A172 (cell line): ENCODE measurements at regions not wholly inside any gene's neighbourhood (a gene's known extent, or its start where the extent isn't known, plus 50 kb on each side); places are given as distances from the start of the nearest gene placed in this dataset.

Source experiments
- DNase-seq: peaks from one replicate; pipeline ENCODE4 v3.0.0-alpha.2; 2015; ENCODE audit warnings: low spot score

DNA sequence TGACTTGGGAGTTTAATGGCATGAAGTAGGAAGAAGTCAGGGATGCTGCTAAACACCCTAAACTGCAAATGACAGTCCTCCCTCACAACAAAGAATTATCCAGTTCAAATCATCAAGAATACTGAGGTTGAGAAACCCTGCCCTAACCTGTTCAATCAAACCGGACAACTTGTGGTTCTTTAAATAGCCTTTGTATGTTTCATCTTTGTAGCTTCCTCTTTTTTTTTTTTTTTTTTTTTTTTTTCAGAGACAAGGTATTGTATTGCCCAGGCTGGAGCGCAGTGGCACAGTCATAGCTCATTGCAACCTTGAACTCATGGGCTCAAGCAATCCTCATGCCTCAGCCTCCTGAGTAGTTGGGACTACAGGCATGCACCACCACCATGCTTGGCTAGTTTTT lies 52.5 kb upstream of the TTC29 start:
- no peak for DNase-seq

DNA sequence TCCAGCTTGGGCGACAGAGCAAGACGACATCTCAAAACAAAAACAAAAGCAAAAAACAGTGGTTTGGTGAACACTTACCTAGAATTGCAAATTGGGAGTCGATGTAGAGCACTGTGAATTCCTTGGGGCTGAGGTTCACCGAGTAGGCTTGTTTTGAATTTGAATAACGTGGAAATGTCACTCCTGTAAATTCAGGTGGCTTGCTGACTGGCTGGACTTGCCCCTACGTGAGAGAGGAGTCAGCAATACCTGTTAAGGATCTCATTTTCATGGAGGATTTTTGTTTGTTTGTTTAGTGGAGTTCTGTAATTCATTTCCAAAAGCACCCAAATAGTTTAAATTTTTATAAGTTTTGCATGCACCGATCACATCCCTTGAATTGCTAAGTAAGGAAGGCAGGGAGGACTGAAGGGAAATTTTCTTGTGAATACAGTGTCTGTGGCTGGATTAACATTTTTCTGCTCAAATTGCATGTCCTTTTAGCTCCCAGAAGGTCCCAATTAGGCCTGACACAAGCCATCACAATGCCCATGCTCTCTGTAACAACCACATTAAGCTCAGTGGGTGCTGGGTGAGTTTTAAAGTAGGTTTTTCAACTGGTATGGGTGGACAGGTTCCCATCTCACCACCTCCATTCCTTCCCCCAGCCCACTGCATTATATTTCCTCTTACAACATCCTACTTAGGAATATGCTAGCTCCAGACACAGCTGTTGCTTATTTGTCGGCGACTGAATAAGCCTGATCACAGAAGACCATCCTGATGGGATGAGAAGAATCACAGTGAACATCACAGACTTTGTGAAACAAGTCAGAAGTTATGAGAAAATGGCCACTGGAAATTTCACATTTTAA lies 58.5 kb upstream of the TTC29 start:
- DNase-seq: no peak

DNA sequence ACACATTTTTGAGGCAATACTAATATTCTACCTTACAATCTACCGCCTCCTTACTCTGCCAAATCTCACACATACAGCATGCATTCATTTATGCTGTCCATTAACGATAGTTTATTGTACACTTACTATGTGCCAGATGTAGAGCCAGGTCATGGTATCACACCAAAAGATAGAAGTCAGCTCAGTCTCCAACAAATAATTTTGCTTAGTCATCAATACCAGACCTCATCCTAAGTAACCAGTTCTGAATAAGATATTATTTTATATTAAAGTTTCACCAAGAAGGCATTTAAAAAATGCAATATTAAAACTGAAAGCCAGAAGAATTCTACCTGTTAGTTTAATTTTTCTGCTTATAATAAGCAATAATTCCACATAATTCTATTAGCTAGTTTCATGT lies 60.6 kb upstream of the TTC29 start:
- no peak for DNase-seq

DNA sequence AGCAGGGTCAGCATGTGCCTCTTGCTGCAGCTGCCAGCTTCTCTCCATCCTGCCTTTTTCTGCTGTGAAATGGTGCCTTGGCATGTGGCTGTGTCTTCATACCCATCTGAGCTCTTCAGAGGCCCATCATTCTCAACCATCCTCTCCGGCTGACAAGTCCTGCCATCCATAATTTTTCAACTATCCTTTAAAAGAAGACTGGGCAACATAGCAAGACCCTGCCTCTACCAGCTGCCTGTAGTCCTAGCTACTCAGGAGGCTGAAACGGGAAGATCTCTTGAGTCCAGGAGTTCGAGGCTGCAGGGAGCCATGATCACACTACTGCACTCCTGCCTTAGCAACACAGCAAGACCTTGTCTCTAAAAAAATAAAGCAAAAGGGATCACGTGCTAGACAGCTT lies 64.2 kb upstream of the TTC29 start:
- DNase-seq: no peak

DNA sequence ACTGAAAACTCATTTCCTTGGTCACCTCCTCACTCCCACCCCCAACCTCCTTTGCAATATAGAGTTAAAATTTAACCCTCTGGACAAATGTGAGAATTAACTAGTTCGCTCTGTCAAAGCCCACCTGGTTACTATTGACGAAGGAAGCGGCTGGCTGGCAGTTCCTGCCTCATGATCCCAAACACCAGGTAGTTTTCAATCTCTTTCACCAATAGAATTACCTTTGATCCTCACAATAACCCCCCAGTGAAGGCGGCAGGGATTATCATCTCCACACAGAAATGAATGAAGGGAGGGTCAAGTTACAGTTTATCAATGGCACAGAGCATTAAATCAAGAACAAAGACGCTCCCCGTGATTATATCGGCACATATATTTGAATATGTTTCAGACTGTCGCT lies 65.7 kb upstream of the TTC29 start:
- no peak for DNase-seq

DNA sequence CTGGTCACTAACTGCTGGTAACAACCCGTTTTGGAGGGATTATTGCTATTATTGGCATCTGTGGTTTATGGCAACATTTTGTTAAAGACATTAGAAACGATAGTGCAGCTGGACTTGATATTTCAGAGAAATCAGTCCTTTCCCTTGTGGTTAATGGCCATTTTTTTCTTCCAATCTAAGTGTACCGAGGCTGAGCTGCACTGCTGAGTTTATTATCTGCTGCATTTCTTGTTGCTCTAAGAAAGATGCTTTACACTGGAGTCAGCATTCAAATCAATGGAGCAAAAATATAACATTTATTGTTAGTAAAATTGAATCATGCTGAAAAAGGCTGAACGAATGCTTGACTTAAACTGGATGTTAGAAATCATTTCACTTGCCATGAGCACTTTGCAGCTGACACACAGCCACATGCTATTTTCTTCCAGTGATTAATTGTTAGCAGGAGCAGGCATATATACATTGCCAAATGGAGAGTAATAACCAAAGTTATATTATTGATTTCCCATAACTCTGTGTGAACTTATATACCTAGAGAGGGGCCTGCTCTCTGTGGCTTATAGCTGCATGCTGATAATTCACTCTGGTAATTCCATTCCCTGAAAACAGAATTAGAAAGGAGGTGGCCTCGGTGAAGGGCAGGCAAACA lies 66.5 kb upstream of the TTC29 start:
- DNase-seq: no peak

DNA sequence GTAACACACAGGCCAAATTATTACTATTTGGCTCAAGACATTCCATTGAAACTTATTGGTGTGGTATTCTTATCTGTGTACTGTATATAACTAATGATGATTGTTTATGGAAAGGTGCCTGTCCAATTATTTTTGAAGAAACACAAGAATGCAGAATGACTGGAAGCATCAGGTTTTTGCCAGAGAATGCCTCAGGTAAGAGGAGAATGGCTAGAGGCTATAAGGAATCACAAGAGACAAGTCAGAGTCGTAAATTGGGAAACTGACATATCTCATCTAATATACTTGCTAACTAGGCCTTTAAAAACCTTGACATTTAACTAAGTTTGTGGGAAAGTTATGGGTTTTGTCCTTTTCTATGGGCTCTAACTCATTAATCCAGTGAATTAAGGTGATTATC lies 69.3 kb upstream of the TTC29 start:
- no peak for DNase-seq

DNA sequence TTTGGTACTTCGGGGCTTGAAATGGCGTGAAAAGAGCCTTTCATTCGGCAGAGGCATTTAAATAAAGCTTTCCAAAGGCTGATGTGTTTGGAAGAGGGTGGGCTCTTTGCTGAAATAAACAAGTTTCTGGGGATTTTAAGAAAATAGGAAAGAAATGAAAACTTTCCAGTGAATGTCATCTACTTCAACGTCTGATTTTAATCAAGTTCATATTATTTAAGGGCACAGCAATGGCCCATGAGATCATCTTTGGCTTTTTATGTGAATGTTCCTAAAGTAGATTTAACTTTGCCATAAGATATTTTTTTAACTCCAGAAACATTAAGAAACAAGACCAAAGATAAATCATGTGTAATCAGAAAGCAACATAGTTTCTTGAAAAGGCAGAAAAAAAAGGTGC lies 69.8 kb upstream of the TTC29 start:
- DNase-seq: no peak

DNA sequence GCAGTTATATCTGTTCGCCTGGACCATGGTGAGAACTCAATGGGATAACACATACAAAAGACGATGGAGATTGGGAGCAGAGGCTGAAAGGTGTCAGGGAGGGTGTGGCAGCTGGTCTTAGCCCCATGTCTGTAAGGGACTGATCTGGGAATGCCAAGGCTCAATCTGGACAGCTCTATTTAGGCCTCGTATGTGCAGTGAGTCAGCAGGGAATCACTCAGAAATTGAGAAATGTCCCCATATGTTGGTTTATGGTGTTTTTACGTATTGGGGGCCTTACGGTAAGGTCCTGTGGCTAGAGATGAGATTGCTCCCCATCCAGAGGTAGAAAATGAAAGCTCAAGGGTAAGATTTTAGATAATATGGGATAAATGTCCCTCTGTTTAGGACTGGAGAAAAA lies 71.4 kb upstream of the TTC29 start:
- DNase-seq: no peak

DNA sequence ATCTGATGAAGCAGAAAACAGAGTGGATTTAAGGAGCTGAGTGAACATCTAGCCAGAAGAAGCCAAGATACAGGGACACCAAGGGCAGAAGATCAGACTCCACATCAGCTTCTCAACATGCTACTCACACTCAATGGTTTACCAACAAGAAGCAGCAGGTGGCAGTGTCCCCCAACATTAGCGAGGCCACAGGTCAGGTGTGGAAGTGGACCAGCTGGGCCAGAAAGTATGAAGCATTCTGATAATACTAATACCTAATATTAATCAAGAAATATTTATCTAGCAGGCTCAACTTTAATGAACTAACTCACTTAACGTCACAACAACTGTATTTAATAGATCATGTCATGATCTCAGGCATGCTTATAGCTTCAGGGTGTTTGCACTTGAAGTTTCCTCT lies 73.4 kb upstream of the TTC29 start:
- peak; percentile 36 for DNase-seq

DNA sequence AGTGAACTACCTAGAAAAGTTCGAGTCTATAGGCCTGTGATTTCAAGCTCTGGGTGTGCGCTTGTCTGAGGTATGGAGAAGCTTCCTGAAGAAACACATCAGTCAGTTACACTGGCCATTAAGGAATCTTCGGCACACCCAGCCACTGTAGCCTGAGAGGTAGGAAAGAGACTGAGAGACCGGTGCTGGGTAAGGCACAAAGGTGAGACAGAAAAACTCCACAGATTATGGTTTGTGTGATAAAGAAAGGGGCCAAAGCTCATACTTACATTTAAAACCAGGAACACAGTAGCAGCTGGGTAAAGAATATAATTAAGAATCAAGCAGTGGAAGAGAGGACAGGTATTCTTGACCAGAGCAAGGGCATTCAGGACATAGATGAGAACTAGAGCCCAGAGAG lies 74.8 kb upstream of the TTC29 start:
- DNase-seq: no peak

DNA sequence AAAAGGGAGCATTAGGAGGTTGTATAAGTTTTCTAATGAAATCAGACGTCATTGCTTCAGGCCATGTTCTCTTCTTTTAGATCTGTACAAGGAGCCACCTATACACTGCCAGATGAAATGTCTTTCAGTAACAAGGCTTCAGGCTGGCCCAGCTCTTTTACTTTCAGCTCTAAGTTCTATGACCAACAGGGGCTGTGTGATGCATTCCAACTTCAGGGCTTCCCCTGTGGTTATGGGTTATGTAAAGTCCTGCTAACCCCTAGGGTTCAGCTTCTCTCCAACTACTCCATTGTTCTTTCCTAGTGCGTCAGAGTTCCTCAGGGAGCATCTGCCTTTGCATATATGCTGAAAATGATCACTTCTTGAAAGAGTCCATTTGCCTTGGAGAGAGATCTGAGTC lies 79.4 kb upstream of the TTC29 start:
- DNase-seq: no peak

DNA sequence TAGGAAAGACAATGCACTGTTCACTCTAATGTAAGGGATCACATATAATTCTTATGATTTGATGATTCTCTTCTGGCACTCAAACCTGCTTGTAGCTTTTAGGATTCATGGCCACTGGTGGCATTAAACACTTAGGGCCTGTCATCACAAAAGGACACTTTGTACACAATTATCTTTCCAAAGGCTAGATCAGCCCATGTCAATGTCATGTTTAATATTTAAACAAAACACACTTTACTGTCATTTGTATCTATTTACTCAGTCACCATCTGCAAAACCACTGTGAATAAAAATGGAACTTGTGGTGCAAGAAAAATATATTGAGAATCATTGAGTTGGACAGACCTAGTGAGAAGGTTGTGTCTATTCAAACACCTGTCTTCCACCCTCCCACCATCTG lies 83.6 kb upstream of the TTC29 start:
- no peak for DNase-seq

DNA sequence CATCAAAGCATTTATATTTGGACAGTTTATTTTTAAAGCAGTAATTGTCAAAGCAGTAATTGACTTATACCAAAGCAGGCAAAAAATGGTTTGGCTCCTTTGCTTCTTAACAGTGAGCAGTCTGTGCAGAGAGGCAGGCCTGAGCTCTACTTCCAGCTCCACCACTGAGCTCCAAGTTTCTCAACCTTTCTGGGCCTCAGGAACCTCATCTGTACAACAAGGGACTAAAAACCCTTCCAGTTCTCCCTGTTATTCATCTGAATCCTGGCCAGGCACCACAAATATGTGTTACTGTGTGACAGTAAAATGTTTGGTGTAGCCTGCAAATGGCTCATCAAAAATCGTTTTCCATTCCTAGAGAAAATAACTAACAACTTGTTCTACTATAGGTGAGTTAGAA lies 88.7 kb upstream of the TTC29 start:
- DNase-seq: no peak

DNA sequence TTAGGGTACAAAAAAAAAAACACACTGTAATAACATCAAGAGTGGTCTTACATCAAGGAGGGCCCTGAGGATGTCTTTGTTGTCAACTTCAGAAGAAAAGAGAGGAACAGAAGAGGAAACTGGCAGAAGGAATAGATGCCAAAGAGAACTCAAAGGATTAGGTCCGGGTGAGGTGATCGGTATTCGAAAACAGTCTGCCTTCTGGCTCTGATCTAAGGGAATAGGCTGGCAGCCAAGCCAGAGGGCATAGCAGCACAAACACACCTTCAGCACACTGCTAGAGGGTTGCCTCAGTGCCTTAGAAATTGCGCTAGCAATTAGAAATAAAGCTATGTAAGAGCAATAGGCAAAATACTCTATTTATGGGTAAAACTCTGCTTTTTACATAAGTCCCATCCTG lies 91.4 kb upstream of the TTC29 start:
- DNase-seq: no peak

DNA sequence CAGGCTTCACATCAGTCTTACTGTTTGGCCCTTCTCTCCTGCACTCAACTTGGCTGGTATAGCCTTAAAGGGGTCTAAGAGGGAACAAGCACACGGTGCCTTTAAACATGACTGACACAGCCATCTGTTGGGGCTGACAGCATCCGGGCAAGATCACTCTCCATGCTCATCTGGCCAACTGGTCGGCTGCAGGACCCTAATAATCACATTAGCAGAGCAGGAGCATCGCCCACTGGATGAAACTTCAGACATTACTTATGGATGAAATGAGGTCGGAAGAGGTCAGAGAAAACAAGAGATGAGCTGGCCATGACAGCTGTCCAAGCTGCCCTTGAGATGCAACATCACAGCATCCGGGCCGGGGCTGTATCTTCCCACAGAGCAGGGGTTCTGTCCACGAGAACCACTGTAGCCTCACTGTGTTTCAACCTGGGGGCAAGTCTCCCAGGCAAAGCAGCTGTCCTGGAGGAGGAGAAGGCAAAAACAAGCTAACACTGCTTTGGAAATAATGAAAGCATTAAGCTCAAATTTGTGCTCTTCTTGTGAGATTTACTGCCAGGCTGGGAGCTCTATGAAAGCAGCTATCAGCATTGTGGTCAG lies 94.4 kb upstream of the TTC29 start:
- DNase-seq: no peak

DNA sequence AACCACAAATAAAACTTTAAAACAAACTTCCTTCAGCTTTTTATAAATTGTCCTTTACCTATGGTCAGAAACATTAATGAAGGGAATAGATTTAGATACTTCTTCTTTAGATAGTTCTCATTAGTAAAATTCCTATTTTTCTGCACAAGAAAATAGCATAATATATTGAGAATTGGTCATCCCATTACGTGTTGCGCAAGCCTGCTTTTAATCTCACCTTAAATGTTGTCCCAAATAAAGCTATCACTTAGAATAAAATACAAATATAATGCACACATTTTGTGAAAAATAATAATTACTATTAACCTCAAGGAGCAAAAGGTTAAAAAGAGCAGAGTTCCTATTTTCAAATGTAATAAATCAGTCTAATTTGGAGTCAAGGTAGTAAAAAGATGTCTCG lies 95.2 kb upstream of the TTC29 start:
- DNase-seq: no peak

DNA sequence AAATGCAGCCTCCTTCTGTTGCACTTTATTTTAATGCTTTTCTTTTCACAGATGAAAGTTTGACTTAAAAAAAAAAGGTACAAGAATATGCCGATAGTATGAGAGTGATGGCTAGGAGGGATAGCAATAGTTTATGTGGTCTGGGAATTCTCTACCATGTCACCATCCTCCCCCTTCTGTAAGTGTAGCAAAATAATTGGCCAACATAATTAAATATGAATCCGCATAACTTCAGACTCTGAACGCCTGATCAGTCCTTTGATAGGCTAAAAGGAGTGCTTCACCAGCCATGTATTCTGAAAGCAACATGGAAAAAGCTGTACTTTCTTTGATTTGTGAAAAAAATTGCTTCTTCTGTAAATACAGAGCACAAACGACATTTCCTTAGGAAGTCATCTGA lies 95.7 kb upstream of the TTC29 start:
- no peak for DNase-seq

DNA sequence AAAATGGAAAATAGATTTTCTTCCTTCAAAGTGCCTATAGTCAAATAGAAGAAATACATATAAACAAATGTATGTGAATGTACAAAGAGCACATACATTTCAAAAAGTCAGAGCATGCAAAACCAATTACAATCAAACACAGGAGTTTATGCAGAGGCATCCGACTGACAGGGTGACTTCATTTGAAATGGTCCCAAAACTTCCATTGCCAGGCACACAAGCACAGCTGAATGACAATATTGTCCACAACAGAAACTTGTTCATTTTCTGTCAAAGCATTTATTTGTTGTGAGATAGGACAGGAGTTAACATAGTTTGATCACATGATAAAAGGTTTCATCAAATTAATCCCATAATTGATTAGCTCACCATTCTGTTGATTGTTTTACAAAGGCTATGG lies 96.4 kb upstream of the TTC29 start:
- no peak for DNase-seq

DNA sequence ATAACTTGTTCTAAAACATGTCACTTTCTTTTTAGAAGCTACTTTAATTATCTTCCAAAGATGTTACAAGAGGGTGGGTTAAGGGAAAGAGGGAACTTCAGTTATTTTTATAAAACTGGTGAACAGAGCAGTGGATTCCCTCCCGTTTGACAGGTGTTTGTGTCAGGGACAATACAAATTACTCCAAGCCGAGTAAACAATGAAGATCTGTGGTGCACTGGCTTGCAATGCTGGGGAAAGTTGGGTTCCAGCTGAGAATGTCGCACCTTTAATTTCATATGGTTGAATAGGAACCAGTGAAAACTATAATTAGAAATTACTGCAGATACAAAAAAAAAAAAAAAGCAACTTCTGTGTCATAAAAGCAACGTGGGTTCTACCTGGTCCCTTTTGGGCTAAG lies 98.6 kb upstream of the TTC29 start:
- DNase-seq: no peak

DNA sequence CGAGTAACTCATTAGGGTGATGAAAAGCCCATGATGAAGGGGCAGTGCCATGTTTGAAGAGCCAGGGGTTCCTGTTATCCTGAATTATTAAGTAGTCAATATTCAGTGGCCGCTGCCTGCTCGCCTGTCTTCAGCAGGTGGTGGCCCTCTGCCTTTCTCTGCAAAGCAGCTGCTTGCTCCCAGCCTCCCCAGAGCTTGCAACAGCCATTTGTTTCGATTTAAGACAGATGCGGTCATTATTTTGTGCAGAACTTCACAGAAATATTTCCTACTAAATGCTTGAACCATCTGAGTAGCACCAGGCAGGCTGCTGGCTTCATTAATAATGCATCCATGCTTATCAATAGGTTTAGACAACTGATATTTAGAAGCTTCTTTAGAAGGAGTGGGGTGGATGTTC lies 104.3 kb upstream of the TTC29 start:
- no peak for DNase-seq

DNA sequence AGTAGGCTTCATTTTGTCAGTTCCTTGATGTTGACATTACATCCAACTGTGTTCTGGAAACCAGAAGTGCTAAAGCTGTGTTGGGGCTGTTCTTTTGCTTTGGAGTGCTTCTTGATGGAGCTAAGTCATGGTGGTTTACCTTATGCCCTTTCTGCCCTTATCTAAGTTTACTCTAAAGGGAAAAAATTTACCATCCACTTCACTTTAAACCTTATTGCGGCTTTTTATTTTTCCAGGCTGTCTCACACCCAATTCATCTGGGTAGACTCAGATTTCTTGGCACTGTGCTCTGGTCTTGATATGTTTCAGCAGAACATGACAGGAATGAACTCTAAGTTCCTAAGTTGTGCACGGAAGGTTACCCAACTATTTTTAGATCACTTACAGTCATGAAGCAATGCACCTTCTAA lies 104.7 kb upstream of the TTC29 start:
- peak; percentile 3 for DNase-seq

DNA sequence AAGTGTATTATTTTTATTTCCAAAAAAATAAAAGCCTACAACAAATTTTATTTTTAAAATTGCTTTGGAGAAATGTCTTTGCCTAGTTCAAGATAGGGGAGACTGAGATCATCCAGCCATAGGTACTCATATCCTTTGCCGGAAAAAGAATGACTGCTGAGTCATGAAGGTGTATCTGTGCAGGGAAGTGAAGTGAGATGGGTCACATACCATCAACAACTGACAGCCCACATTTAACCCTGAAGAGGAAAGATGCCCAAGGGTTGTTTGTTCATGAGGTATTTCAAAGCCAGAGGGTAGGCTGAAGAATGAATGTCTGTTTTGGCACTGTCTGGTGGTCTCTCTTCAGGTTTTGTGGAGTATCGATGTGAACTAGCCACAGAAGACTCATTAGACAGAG lies 106.7 kb upstream of the TTC29 start:
- no peak for DNase-seq
